Fibroblast of villous mesenchyme (primary cell): ENCODE measurements at regions not wholly inside any gene's neighbourhood (a gene's known extent, or its start where the extent isn't known, plus 50 kb on each side); places are given as distances from the start of the nearest gene placed in this dataset.

Experiments
- DNase-seq: peaks from one replicate; pipeline ENCODE4 v3.0.0-alpha.2; 2010; ENCODE audit warnings: low read depth
- H3K4me3 ChIP-seq: 2 replicates; pipeline ENCODE4 v1.5.1; 2011; ENCODE audit warnings: low read depth, mild to moderate bottlenecking, low read length
- CTCF ChIP-seq: IDR thresholded peaks from 2 replicates; pipeline ENCODE4 v1.5.1; 2012; ENCODE audit warnings: low read depth, mild to moderate bottlenecking, low read length; ENCODE audit not compliant: insufficient read depth

- TF ChIP-seq CTCF = no peak
- DNase-seq = no peak
- no peak overlapping the region for H3K4me3 ChIP-seq
Measured at GRCh38 chr19:29366757-29367156, 153.8 kb upstream of the UQCRFS1 start.

GRCh38 chr19:29367791-29368222, 154.9 kb upstream of the UQCRFS1 start:
- no peak for TF ChIP-seq CTCF
- DNase-seq = no peak
- no peak overlapping the region for H3K4me3 ChIP-seq

GRCh38 chr19:29370276-29370675, 155.5 kb upstream of the VSTM2B start:
- no peak overlapping the region for H3K4me3 ChIP-seq
- no peak for DNase-seq
- no peak for TF ChIP-seq CTCF

GRCh38 chr19:29371251-29372090, 154.3 kb upstream of the VSTM2B start:
- no peak overlapping the region for H3K4me3 ChIP-seq
- TF ChIP-seq CTCF = no peak
- no peak for DNase-seq

GRCh38 chr19:29372091-29372415, 153.7 kb upstream of the VSTM2B start:
- DNase-seq = no peak

GRCh38 chr19:29372461-29372860, 153.3 kb upstream of the VSTM2B start:
- H3K4me3 ChIP-seq = no peak overlapping the region
- no peak for DNase-seq
- no peak for TF ChIP-seq CTCF

More at GRCh38 chr19:29372091-29372415, 153.7 kb upstream of the VSTM2B start:
- TF ChIP-seq CTCF = no peak
- H3K4me3 ChIP-seq = no peak overlapping the region
